Activated CD4-positive, alpha-beta T cell treated with anti-CD3 and anti-CD28 coated beads, Interleukin-2, amount 50 U/mL, for 16 hours (primary cell): ENCODE measurements at regions not wholly inside any gene's neighbourhood (a gene's known extent, or its start where the extent isn't known, plus 50 kb on each side); places are given as distances from the start of the nearest gene placed in this dataset.

Experiments used
- DNase-seq: peaks from one replicate; pipeline ENCODE4 v3.0.0-alpha.2; 2020

DNA sequence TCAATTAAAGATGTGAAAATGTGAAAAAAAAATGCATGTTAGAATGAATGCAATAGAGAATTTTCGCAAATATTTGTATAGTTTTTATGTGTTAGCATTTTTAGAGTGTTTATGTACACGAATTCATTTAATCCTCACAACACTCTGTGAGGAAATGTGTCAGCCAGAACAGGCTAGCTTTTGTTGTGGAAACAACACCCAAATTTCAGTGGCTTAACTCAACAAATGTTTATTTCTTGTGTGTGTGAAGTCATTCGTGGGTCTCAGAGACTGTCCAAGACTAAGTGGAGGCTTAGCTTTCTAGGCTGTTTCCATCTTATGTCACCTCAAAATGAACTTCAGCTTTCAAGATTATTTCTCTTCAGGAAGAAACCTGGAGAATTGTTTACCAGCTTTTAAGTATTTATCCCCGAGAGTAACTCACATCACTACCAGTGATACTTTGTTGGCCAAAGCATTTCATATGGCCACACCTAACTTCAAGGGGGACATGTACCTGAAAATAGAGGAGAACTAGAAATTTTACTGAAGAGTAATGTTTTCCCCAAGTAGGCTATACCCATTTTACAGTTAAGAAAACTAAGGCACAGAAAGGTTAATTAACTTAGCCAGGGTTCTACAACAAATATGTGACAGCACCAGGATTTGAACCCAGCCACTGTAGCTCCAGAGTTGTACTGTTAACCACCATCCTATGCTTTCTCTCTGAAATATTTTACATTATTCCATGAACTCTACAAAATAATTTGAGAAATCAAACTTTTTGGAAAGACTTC lies 306.1 kb downstream of the QKI start:
- no peak for DNase-seq

GRCh38 chr6:163720005-163720404 lies 305.5 kb downstream of the QKI start:
- no peak for DNase-seq

GRCh38 chr6:163719028-163719742 lies 304.7 kb downstream of the QKI start:
- DNase-seq, result no peak

GRCh38 chr6:163718537-163718936 lies 304.0 kb downstream of the QKI start:
- no peak for DNase-seq

GRCh38 chr6:163717106-163717764 lies 302.7 kb downstream of the QKI start:
- no peak for DNase-seq

DNA sequence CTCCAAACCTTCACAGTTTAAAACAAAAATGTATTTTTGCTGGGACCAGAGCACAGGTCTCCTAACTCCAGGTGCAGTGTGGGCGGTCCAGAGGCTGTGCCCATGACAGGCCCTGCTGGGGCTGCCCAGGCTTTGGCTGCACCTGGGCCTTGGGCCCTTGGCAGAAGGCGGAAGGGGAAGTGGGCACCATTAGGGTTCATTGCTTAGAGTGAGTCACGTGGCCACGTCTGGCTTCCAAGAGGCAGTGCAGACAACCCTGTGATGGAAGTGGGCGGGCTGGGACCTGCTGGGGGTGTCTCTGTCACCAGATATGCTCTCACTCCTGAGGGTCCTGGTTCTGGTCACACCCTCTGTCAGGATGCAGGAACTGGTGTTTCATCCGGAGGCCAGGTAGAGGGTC lies 302.2 kb downstream of the QKI start:
- DNase-seq, result no peak

GRCh38 chr6:163715846-163716245 lies 301.3 kb downstream of the QKI start:
- no peak for DNase-seq

GRCh38 chr6:163714179-163714578 lies 299.7 kb downstream of the QKI start:
- DNase-seq, result no peak

DNA sequence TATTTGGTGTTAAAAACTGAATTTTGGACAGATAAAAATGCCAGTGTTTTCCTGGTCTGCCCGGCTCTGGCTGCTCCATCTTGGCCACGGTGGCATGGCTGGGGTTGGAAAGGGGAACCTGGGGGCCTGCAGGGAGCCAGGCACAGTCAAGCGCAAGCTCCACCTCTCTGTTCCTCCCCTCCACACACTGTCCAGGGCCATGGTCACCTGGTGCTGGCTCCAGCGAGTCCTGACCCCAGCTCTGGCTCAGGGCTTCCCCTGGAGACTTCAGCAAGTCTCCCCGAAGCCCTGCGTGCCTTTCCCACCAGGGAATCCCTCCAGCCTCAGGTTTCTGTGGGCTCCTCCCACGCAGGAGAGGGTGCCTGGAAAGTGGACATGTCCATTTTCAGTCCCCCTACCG lies 298.5 kb downstream of the QKI start:
- no peak for DNase-seq

DNA sequence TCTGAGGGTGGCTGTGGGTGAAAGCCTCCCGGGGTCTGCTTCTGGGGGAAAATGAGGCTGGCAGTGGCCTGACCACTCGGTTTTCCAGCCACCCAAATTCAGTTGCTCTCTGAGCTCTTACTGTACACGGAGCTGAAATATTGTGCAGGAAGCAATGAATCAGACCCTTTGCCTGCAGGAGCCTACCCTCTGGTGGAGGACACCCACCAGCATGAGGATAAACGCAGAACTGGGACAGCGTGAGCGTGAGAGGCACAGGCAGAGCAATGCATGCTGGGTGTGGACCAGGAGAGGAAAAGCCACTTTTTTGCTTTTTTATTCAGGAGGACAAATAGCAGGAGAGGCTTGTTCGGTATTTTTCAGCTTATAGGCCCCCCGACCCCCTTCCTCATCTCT lies 298.0 kb downstream of the QKI start:
- DNase-seq, result no peak

- no peak for DNase-seq
Measured at GRCh38 chr6:163711615-163712565, 297.4 kb downstream of the QKI start.

DNA sequence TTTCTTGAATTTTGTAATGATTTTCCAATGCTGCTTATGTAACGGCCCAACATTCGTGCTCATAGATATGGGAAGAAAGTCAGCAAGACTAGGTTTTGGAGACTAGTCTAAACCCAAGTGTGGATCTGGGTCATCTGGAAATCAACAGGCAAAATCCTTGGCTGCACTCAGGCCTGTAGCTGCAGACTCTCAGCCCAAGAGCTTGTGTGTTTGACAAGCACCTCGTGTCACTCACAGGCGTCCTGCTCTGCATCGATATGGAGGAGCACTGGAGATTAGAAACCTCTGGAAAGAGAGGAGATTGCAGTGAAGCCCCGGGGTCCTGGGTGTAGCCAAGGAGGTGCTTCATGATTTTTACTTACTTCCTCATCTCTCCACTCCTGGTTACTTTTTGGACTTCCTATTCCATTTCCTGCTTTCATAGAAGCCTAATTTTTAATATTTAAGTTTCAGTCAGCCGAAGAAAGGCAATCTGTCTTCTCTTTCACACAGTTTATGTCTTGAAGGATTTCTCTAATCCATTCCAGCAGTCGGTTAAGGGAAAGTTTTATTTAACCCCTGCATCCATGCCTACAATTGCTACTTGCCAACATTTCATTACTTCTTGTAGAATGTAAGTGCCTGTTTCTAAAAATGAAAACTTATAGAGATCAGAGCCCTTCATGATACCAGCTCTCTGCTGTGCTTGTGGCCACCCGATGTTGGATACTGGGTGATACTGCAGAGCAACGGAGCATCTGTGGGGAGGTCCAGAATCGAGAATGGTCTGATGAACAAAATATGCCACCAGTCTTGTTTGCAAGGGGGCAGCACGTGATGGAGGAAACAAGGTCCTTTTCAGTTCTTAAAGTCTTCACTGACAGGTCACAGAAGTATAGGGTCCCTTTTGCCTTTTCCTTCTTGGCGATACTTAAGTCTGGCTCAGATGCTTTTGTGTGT lies 296.3 kb downstream of the QKI start:
- DNase-seq, result no peak

DNA sequence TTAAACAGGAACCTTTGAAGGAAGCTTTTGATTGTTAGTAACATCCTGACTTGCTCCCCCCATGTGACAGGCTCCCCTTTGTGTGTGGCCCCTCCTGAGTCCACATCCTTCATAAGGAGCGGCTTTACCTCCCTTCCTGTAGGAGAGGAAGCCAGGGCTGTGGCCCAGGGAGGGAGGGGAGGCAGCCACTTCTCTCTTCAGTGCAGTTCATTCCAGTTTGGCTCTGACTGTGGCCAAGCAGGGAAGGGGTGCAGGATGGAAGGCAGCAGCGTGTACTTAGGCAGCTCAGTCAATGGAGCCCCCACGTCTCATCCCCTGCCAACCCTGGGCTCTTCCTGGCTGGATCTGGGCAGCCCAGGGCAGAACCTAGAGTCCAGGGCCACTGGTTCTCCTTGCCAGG lies 295.2 kb downstream of the QKI start:
- DNase-seq, result no peak

GRCh38 chr6:163709255-163709654 lies 294.7 kb downstream of the QKI start:
- DNase-seq, result no peak

GRCh38 chr6:163708466-163708865 lies 293.9 kb downstream of the QKI start:
- no peak for DNase-seq

DNA sequence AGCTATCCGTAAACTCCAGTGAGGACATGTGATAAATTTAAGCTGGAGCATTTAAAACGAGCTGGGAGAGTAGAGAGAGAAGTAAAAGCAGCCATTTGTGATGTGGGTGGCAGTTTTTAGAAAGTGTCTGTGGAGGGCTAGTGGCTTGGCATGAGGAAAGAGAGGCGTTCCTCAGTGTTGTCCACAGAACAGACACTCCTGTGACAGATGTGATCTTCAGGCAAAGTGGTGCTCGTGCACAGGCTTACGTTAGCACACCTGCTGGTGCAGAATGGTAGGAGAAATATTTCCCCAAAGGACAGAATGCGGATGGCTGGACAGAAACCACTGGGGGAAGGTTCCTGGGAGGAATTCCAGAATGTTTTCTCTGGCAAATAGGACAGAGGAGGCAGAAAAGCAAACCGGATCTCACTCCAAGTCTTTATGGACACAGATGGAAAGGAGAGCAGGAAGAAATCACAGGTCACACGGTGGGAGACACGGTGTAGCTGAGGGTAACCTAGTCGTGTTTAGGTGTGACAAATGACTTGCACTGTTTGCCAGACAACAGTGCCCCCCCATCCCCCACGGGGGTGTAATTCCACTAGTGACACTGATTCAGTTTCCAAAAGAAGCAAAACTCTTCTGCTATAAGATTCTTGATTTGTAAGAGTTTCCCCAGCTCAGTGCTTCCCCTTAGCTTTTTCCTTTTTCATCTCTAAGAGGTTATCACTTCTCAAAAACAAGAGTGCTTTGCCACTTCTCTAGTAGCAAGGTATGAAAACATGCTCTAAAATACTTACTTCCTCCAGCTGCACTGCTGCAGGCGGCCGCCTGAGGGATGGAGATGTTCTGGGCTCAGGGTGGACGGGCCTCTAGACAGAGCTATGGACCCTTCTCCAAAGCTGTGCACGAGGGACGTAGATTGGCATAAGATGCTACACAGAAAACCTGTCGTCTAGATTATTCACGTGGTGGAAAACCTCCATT lies 293.2 kb downstream of the QKI start:
- DNase-seq, result no peak

DNA sequence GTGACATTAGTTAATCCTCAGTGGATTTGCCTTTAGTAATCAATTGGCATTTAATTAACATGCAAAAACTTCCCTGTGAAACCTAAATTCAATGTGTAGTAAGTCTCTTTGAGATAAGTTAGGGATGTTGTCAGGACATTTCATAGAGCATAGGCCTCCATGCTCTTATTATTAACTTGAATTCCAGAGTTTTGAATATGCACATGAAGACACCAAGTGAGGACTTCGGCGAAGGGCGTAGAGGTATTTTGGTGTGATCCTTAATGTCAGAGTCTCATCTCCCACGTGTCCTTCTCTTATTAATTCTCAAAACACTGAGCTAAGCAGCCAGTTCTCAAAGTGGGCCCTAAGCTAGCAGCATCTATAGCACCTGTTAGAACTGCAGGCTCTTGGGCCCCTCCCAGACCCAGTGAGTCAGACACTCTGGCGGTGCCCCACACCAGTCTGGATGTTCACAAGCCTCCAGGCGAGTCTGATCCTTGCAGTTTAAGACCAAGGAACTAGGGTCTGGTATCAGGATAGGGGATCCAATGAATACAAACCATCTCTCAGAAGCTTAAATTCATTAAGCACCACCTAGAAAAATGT lies 292.1 kb downstream of the QKI start:
- no peak for DNase-seq

GRCh38 chr6:163705923-163706322 lies 291.4 kb downstream of the QKI start:
- no peak for DNase-seq

- no peak for DNase-seq
Measured at GRCh38 chr6:163702736-163703135, 288.2 kb downstream of the QKI start.

DNA sequence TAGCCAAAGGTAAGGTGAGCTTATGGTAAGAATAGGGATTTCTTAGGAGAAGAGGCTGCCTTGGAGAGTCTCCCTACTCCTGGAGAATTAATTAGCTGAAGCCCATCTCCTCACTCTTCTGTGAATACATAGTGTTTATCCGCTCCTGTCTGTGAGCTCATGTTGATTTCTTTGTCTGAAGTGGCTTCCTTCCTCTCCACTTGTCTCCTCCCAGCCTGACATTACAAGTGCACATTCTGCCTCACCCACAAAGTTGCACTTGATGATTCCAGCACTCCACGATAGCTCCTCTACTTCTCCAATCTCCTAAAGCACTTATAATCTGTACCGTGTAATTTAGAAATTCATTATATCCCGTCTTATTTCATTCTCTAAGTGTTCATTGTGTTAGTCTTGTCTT lies 287.2 kb downstream of the QKI start:
- DNase-seq, result no peak
